IPS-18c (cell line): ENCODE measurements at regions not wholly inside any gene's neighbourhood (a gene's known extent, or its start where the extent isn't known, plus 50 kb on each side); places are given as distances from the start of the nearest gene placed in this dataset.
"Not testable (repeated sequence)": the region's sequence is repeated elsewhere in the genome, so short reads cannot be mapped to it uniquely, and the experiment has no call there.

Experiments used
- H3K4me3 ChIP-seq: 2 replicates; pipeline ENCODE4 v1.7.0; 2013; ENCODE audit warnings: low read depth, mild to moderate bottlenecking, low read length, moderate library complexity; ENCODE audit not compliant: insufficient read depth
- H3K9me3 ChIP-seq: one replicate; pipeline ENCODE4 v1.6.1; 2013; ENCODE audit warnings: mild to moderate bottlenecking, low read length, moderate library complexity; ENCODE audit not compliant: control insufficient read depth, insufficient read depth

- Histone ChIP-seq H3K4me3 (no peak overlapping the region), H3K9me3 (no peaks in the 10 kb centered on the region)
Measured at GRCh38 chr12:83954956-83955601, 957.5 kb downstream of the SLC6A15 start.

GRCh38 chr12:83954071-83954789 lies 958.4 kb downstream of the SLC6A15 start:
- H3K4me3 ChIP-seq: no peak overlapping the region
- H3K9me3 ChIP-seq: no peaks in the 10 kb centered on the region

- H3K4me3 ChIP-seq: no peak overlapping the region
Measured at GRCh38 chr12:83945871-83946270, 966.7 kb downstream of the SLC6A15 start.

GRCh38 chr12:83939718-83940117 lies 972.9 kb downstream of the SLC6A15 start:
- Histone ChIP-seq H3K4me3 (no peak overlapping the region), H3K9me3 (no peaks in the 10 kb centered on the region)

More at GRCh38 chr12:83945871-83946270, 966.7 kb downstream of the SLC6A15 start:
- no peaks in the 10 kb centered on the region for H3K9me3 ChIP-seq

GRCh38 chr12:83933615-83934014 lies 979.0 kb downstream of the SLC6A15 start:
- no peak overlapping the region for H3K4me3 ChIP-seq
- no peaks in the 10 kb centered on the region for H3K9me3 ChIP-seq

GRCh38 chr12:83932011-83932410 lies 980.6 kb downstream of the SLC6A15 start:
- no peak overlapping the region for H3K4me3 ChIP-seq
- no peaks in the 10 kb centered on the region for H3K9me3 ChIP-seq

GRCh38 chr12:83931451-83931850 lies 981.1 kb downstream of the SLC6A15 start:
- Histone ChIP-seq H3K9me3 (no peaks in the 10 kb centered on the region), H3K4me3 (no peak overlapping the region)

- not testable (repeated sequence) for H3K4me3 ChIP-seq, H3K9me3 ChIP-seq
Measured at GRCh38 chr12:83929792-83930191, 982.8 kb downstream of the SLC6A15 start.

GRCh38 chr12:83920821-83921547 lies 991.6 kb downstream of the SLC6A15 start:
- no peak overlapping the region for H3K4me3 ChIP-seq
- H3K9me3 ChIP-seq: no peaks in the 10 kb centered on the region

- H3K9me3 ChIP-seq: no peaks in the 10 kb centered on the region
- H3K4me3 ChIP-seq: no peak overlapping the region
Measured at GRCh38 chr12:83919081-83919480, 993.5 kb downstream of the SLC6A15 start.

GRCh38 chr12:83904175-83904574 lies 1008.4 kb downstream of the SLC6A15 start:
- Histone ChIP-seq H3K9me3 (no peaks in the 10 kb centered on the region), H3K4me3 (no peak overlapping the region)

- H3K9me3 ChIP-seq: no peaks in the 10 kb centered on the region
- no peak overlapping the region for H3K4me3 ChIP-seq
Measured at GRCh38 chr12:83896416-83896815, 1016.2 kb downstream of the SLC6A15 start.

- Histone ChIP-seq H3K4me3 (no peak overlapping the region), H3K9me3 (no peaks in the 10 kb centered on the region)
Measured at GRCh38 chr12:83893101-83893500, 1019.5 kb downstream of the SLC6A15 start.

- Histone ChIP-seq H3K9me3 (no peaks in the 10 kb centered on the region), H3K4me3 (no peak overlapping the region)
Measured at GRCh38 chr12:83889745-83890144, 1022.9 kb downstream of the SLC6A15 start.

GRCh38 chr12:83886479-83886878 lies 1026.1 kb downstream of the SLC6A15 start:
- no peak overlapping the region for H3K4me3 ChIP-seq
- no peaks in the 10 kb centered on the region for H3K9me3 ChIP-seq

- not testable (repeated sequence) for H3K9me3 ChIP-seq, H3K4me3 ChIP-seq
Measured at GRCh38 chr12:83870921-83871599, 1041.5 kb downstream of the SLC6A15 start.

GRCh38 chr12:83866477-83866876 lies 1046.1 kb downstream of the SLC6A15 start:
- H3K4me3 ChIP-seq: no peak overlapping the region
- peaks cover 2% of the 10 kb centered on the region for H3K9me3 ChIP-seq
